Upper lobe of right lung (tissue), 1 donor: ENCODE measurements at regions not wholly inside any gene's neighbourhood (a gene's known extent, or its start where the extent isn't known, plus 50 kb on each side); places are given as distances from the start of the nearest gene placed in this dataset.
"Not testable (repeated sequence)": the region's sequence is repeated elsewhere in the genome, so short reads cannot be mapped to it uniquely, and the experiment has no call there.

Experiments used
- ATAC-seq: fragments of 200-7000 bp; cut with Tn5 transposase; one replicate; pipeline ENCODE4 v1.9.1; 2020; ENCODE audit warnings: mild to moderate bottlenecking, moderate library complexity
- DNase-seq: peaks from one replicate; pipeline ENCODE4 v3.0.0-alpha.2; 2020
- H3K27ac ChIP-seq: fragments of 200-600 bp; one replicate; pipeline ENCODE4 v1.8.0; 2022
- H3K27me3 ChIP-seq: fragments of 200-600 bp; one replicate; pipeline ENCODE4 v1.8.0; 2022; ENCODE audit warnings: mild to moderate bottlenecking
- H3K36me3 ChIP-seq: fragments of 200-600 bp; one replicate; pipeline ENCODE4 v1.8.0; 2022
- H3K4me1 ChIP-seq: fragments of 200-600 bp; one replicate; pipeline ENCODE4 v1.8.0; 2022
- H3K4me3 ChIP-seq: fragments of 200-600 bp; one replicate; pipeline ENCODE4 v1.8.0; 2022; ENCODE audit warnings: mild to moderate bottlenecking
- H3K9me3 ChIP-seq: fragments of 200-600 bp; one replicate; pipeline ENCODE4 v1.8.0; 2022
- intact Hi-C: fragments of 100-400 bp; cut with DNase I; formaldehyde crosslinking; loops from one replicate; pipeline ENCODE4 v1.11.0; 2022
- TF ChIP-seq, protein P1 (sequence below): fragments of 200-600 bp; IDR thresholded peaks from one replicate; pipeline ENCODE4 v1.8.0; 2022; ENCODE audit warnings: antibody characterized with exemption
- donor health status: DM: no; HTN: yes; CAD: no; lungs with severe emphysema.

DNA sequence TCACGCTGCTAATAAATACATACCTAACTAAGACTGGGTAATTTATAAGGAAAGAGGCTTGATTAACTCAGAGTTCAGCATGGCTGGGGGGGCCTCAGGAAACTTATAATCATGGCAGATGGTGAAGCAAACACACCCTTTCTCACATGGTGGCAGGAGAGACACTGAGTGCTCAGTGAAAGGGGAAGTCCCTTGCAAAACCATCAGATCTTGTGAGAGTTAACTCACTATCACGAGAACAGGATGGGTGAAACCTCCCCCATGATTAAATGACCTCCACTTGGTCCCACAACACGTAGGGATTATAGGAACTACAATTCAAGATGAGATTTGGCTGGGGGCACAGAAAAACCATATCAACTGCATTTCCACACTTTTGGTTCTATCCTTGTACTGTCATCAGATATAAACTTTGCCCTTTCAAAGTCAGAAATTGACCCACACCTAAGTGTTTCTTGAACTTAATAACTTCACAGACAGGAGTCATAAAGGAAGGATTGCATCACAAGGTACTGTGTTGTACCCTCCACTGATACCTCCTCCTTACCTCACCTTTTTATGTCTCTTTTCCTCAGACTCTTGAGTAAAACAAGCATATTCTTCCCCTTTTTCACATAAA is 319.1 kb upstream of the PIK3R1 start:
- peaks cover 7% of the 10 kb centered on the region for H3K4me1 ChIP-seq
- intact Hi-C loops = no loop called here
- H3K9me3 ChIP-seq = no peaks in the 10 kb centered on the region
- H3K4me3 ChIP-seq = no peak overlapping the region
- no peaks in the 10 kb centered on the region for H3K27me3 ChIP-seq
- H3K36me3 ChIP-seq = no peaks in the 10 kb centered on the region
- DNase-seq (no peak), ATAC-seq (peak; percentile 38)
- TF ChIP-seq, protein P1, sequence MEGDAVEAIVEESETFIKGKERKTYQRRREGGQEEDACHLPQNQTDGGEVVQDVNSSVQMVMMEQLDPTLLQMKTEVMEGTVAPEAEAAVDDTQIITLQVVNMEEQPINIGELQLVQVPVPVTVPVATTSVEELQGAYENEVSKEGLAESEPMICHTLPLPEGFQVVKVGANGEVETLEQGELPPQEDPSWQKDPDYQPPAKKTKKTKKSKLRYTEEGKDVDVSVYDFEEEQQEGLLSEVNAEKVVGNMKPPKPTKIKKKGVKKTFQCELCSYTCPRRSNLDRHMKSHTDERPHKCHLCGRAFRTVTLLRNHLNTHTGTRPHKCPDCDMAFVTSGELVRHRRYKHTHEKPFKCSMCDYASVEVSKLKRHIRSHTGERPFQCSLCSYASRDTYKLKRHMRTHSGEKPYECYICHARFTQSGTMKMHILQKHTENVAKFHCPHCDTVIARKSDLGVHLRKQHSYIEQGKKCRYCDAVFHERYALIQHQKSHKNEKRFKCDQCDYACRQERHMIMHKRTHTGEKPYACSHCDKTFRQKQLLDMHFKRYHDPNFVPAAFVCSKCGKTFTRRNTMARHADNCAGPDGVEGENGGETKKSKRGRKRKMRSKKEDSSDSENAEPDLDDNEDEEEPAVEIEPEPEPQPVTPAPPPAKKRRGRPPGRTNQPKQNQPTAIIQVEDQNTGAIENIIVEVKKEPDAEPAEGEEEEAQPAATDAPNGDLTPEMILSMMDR = no peak
- no peak overlapping the region for H3K27ac ChIP-seq

DNA sequence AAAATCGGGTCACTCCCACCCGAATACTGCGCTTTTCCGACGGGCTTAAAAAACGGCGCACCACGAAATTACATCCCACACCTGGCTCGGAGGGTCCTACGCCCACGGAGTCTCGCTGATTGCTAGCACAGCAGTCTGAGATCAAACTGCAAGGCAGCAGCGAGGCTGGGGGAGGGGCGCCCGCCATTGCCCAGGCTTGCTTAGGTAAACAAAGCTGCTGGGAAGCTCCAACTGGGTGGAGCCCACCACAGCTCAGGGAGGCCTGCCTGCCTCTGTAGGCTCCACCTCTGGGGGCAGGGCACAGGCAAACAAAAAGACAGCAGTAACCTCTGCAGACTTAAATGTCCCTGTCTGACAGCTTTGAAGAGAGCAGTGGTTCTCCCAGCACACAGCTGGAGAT is 325.7 kb upstream of the PIK3R1 start:
- H3K9me3 ChIP-seq, H3K27ac ChIP-seq, H3K4me3 ChIP-seq, DNase-seq, ATAC-seq, intact Hi-C loops, H3K27me3 ChIP-seq, H3K4me1 ChIP-seq, H3K36me3 ChIP-seq: not testable (repeated sequence)

DNA sequence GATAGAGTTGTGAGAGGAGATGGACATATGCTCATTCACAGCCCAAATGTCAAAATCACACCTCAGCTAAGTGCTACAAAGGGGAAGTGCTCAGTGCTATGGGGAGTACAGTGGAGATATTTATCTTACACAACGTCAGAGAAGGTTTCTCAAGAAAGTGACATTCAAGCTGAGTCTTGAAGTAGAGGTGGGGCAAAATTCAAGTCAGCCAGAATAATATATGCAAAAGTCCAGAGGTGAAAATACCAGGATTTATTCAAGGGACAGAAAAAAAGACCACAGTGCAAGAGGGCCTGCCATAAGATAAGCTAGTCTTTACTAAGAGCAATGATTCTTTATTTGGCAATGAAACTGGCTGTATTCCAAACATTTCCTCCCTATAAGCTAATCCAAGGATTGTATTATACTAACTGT is 327.8 kb upstream of the PIK3R1 start:
- DNase-seq = no peak
- H3K36me3 ChIP-seq = no peaks in the 10 kb centered on the region
- intact Hi-C loops = no loop called here
- H3K27ac ChIP-seq = no peak overlapping the region
- no peaks in the 10 kb centered on the region for H3K4me1 ChIP-seq
- no peaks in the 10 kb centered on the region for H3K9me3 ChIP-seq
- peak; percentile 69 for ATAC-seq
- TF ChIP-seq, protein P1 = no peak
- H3K27me3 ChIP-seq = no peaks in the 10 kb centered on the region
- no peak overlapping the region for H3K4me3 ChIP-seq

DNA sequence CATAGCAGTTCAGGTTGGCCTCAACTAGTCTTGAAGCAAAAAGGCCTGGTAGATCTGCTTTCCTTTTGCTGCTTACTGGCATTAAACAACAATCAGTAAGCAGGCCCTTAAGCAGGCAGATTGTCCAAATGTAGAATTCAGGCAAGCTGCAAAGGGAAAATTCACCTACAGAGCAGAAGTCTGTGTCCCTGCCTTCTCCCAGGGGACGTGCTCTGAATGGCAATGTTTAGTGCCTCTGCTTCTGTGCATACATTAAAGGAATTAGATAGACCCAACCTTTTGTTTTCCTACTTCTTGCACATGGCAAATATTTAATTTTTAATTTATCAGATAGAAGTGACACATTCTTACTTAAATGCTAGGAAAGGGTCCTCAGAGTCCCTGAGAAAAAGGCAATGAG is 328.8 kb upstream of the PIK3R1 start:
- H3K9me3 ChIP-seq = no peaks in the 10 kb centered on the region
- H3K4me1 ChIP-seq = no peaks in the 10 kb centered on the region
- intact Hi-C loops = no loop called here

DNA sequence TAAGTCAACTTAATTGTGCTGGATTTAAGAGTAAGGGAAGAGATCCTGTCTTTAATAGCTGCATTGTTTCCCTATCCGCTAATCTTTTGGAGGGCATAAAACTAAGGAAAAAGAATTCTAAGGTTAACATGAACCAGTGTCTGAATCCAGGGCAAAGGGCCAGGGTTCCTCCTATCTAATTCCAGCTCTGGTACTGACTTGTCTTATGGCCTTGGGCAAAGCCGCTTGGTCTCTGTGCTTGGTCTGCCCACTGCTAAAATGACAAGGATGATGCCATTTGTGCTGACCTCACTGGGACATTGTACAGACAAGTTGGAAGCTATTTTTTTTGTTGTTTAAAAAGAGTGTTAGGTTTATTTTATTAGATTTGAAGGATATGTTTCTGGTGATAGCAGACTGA is 334.7 kb upstream of the PIK3R1 start:
- TF ChIP-seq, protein P1 = no peak
- Histone ChIP-seq H3K27me3 (no peaks in the 10 kb centered on the region), H3K27ac (no peak overlapping the region), H3K9me3 (no peaks in the 10 kb centered on the region), H3K4me1 (no peaks in the 10 kb centered on the region), H3K36me3 (no peaks in the 10 kb centered on the region), H3K4me3 (no peak overlapping the region)
- DNase-seq (no peak), ATAC-seq (no peak)
- intact Hi-C loops = no loop called here

More for the DNA sequence above, 328.8 kb upstream of the PIK3R1 start:
- ATAC-seq (no peak), DNase-seq (no peak)
- no peaks in the 10 kb centered on the region for H3K27me3 ChIP-seq
- H3K4me3 ChIP-seq = no peak overlapping the region
- H3K27ac ChIP-seq = no peak overlapping the region
- no peaks in the 10 kb centered on the region for H3K36me3 ChIP-seq
- TF ChIP-seq, protein P1 = no peak

DNA sequence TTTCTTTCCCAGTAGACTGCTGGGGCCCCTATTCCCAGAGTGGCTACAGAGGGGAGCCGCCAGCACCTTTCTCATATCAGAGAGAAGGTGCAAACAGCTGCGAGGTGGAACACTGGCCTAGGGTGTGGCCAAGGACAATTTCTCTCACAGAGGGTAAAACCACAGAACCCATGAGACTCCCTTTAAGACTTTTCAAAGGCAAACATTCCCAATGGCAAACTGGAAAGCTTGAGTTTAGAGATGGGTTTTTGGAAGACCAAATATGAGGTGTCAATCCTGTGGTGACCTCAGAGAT is 335.1 kb upstream of the PIK3R1 start:
- no peak for DNase-seq
- intact Hi-C loops = no loop called here
- no peaks in the 10 kb centered on the region for H3K9me3 ChIP-seq
- H3K27ac ChIP-seq = no peak overlapping the region
- no peaks in the 10 kb centered on the region for H3K36me3 ChIP-seq
- H3K27me3 ChIP-seq = no peaks in the 10 kb centered on the region
- no peaks in the 10 kb centered on the region for H3K4me1 ChIP-seq
- no peak for ATAC-seq
- TF ChIP-seq, protein P1 = no peak
- no peak overlapping the region for H3K4me3 ChIP-seq
